HG03139 (cell line): ENCODE measurements at regions not wholly inside any gene's neighbourhood (a gene's known extent, or its start where the extent isn't known, plus 50 kb on each side); places are given as distances from the start of the nearest gene placed in this dataset.

ENCODE experiments used
- ATAC-seq: cut with Tn5 transposase; IDR thresholded peaks from one replicate; pipeline ENCODE4 v1.9.1; 2021; ENCODE audit not compliant: unreplicated experiment

GRCh38 chr2:30310371-30310770 lies 79.0 kb downstream of the LBH start:
- no peak for ATAC-seq

- ATAC-seq = no peak
Observed at GRCh38 chr2:30310955-30311354, 79.6 kb downstream of the LBH start.

DNA sequence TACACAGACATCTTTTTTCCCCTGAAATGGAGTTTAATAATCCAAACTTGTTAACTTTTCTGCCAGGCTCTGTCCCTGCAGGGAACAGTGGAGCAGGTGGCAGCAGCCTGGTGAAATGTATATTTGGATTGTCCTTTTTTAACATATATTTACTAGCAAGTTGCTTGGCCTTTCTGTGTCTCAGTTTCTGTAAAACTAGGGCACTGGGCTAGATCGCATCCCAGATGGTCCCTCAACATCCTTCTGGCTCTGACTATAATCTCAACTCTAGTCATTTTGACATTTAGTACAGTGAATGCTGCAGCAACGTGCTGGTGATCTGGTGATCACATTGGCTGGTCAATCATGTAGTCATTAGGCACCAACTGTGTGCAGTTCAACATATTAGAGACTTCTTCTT lies 80.4 kb downstream of the LBH start:
- no peak for ATAC-seq

GRCh38 chr2:30312916-30313315 lies 81.6 kb downstream of the LBH start:
- no peak for ATAC-seq

GRCh38 chr2:30314981-30315380 lies 83.6 kb downstream of the LBH start:
- ATAC-seq = no peak

GRCh38 chr2:30315391-30316063 lies 84.2 kb downstream of the LBH start:
- no peak for ATAC-seq

- no peak for ATAC-seq
Observed at GRCh38 chr2:30316408-30316807, 85.1 kb downstream of the LBH start.

DNA sequence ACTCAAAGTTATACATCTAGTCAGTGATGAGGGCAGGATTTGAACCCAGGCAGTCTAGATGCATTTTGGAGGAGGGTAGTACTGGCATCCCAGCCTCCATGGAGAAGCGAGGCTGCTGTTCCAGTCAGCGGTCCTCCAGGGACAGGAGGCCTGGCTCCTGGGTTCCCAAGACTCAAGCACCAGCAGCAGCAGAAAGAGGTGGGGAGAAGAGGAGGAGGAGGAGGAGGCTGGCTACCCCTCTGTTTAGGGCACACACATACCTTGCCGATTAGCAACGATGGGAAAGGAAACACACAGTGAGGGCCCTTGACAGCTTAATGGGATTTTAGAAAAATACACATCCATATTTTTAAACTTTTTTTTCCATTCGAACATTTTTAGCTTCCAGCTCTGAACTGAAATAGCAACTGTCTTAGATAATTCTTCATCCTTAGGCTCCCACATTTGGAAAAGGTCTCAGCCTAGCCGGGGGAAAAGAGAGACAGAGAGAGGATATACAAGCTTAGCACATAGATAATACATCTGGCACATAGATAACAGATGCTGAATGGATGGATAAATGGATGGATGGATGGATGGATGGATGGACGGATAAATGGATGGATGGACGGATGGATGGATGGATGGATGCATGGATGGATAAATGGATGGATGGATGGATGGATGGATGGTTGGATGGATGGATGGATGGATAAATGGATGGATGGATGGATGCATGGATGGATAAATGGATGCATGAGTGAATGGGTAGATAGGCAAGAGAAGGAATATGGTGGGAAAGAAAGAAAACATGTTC lies 87.9 kb downstream of the LBH start:
- no peak for ATAC-seq

- no peak for ATAC-seq
Observed at GRCh38 chr2:30321466-30321865, 90.1 kb downstream of the LBH start.

- no peak for ATAC-seq
Observed at GRCh38 chr2:30323499-30323898, 92.2 kb downstream of the LBH start.

DNA sequence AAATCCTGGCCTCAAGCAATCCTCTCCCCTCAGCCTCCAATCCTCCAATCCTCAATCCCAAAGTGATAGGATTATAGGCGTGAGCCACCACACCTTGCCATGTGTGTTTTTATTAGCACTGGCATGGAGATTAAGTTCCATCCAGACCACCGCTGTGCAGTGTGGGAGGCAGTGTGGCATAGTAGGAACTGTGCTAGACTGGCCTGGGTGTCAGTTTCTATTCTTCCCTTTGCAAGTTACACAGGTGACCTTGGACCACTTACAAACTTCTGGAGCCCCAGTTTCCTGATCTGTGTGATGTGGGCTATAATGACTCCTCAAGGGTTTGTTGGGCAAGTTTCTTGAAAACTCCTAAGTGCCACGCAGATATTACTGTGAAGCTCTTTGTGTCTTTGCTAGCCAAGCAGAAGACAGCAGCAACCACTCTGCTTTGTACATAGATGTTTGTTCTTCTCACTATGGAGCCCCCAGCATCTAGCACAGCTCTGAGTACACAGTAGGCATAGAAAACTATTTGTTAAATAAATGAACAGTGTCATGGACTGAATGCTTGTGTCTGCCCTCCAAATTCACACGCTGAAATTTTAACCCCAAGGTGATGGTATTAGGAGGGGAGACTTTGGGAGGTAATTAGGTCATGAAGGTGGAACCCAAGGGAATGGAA lies 93.0 kb downstream of the LBH start:
- no peak for ATAC-seq

DNA sequence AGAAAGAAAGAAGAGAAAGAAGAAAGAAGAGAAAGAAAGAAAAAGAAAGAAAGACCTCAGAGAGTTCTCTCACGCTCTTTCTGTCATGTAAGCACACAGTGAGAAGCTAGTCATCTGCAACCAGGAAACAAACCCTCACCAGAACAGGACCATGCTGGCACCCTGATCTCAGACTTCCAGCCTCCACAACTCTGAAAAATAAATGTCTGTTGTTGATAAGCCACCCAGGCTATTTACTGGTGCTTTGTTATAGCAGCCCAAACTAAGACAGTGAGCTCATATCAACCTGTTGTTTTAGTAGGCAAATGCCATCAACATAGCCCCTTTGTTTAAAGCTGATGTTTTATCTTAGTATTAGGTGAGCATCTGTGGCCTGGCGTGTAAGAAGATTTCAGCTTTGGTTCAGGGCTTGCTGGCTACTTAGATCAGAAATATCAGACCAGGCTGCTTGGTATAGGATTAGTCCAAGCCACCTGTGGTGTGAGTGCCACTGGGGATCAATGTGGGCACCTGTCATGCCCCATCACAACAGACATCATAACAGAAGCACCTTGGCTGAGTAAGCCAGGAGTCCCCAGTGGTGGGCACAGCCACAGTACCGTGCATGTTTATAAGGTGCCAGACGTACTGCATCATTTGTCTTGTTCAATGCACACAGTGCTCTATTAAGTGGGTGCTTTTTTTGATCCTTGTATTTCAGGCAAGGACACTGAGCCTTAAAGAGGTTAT lies 94.4 kb downstream of the LBH start:
- no peak for ATAC-seq

DNA sequence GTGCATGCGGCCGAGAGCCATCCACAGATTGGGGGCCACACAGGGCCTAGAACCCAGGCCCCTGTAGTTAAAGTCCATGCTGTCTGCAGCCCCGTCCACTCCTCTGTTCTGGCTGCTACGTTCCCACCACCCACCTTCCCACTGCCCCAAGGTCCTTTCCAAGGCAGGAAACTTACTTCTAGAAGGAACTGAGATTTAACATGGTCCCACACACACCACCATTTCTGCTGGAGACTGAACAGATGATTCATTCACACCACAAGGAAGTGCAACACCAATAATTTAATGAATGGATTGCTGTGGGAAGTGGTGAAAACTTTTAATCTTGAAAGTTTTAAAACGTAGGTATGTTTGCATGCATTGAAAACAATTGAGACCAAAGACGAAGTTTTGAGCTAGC lies 95.2 kb downstream of the LBH start:
- no peak for ATAC-seq

DNA sequence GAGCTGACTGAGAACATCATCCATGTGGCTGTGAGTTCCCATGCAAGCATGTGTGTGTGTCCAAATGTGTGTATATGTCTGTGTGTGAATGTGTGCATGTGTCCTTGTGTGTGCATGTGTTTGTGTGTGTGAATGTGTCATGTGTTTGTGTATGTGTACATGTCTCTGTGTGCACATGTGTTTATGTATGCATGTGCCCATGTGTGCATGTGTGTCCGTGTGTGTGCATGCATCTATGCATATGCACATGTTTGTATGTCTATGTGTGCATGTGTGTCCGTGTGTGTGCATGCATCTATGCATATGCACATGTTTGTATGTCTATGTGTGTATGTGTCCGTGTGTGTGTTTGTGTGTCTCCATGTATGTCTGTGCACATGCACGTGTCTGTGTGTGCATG lies 99.7 kb downstream of the LBH start:
- ATAC-seq = no peak

DNA sequence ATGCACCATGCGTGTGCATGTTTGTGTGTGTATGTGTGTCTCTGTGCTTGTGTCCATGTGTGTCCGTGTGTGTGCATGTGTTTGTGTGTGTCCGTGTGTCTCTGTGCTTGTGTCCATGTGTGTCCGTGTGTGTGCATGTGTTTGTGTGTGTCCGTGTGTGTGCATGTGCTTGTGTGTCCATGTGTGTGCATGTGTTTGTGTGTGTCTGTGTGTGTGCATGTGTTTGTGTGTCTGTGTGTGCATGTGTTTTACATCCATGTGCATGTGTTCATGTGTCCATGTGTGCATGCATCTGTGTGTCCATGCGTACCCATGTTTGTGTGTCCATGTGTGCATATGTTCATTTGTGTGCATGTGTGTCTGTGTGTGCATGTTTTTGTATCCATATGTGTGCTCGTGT lies 100.5 kb downstream of the LBH start:
- no peak for ATAC-seq

DNA sequence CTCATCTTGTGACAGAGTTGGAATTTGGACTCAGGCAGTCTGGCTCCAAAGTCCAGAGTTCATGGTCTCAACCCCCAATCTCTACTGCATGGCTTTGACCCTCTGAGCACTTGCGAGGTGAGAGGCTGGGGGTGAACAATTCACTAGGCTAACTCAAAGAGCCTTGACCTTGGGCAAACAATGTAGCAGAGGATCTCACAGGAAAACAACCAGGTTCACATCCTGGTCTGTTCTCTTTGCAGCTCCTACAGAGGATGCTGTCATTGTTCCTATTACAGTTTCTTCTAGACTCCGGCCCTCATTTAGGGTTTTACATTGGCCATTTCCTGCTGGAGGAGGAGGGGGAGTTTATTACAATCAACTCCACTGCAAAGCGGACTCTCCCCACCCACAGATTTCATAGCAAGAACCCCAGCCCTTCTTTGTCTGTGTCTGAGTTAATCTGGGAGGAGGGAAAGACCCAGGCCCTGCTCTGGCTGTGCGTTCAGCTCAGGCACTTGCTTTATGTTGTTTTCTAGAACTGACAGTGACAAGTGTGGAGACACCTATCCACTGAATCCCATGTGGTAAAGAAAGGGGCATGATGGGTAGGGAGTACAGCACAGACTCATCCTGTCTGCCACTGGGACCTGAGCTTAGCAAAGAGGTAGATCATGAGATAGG lies 101.6 kb downstream of the LBH start:
- no peak for ATAC-seq

GRCh38 chr2:30334762-30335363 lies 103.5 kb downstream of the LBH start:
- no peak for ATAC-seq

DNA sequence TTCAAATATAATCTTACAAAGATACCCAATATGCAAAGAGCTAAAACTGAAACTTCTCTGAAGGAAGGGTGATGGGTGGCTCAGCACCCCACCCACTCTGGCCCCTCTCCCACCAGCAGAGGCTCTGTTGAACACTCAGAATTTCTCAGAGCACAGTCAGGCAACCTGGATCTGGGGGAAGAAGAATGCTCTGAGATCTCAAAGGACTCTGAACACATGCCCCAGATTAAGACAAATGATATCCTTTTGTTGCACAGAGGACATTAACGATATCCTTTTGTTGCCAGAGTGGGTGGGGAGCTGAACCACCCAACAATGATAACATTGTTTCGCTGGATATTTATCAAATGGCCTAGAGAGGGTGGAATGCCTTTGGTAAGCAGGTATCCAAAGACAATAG lies 104.8 kb downstream of the LBH start:
- ATAC-seq = no peak

- peak; percentile 85 for ATAC-seq
Observed at GRCh38 chr2:30336978-30337841, 105.9 kb downstream of the LBH start.

GRCh38 chr2:30338475-30338874 lies 107.1 kb downstream of the LBH start:
- no peak for ATAC-seq
